Neural cell (in vitro differentiated cells): ENCODE measurements at regions not wholly inside any gene's neighbourhood (a gene's known extent, or its start where the extent isn't known, plus 50 kb on each side); places are given as distances from the start of the nearest gene placed in this dataset.
"Not testable (repeated sequence)": the region's sequence is repeated elsewhere in the genome, so short reads cannot be mapped to it uniquely, and the experiment has no call there.

Experiments
- CTCF ChIP-seq: fragments of 450-650 bp; IDR thresholded peaks from 2 replicates; pipeline ENCODE4 v1.5.1; 2014; ENCODE audit warnings: antibody characterized with exemption, mild to moderate bottlenecking, moderate library complexity; ENCODE audit not compliant: poor library complexity, severe bottlenecking
- EP300 ChIP-seq: fragments of 450-650 bp; conservative IDR thresholded peaks from 2 replicates; pipeline ENCODE4 v1.6.1; 2014; ENCODE audit warnings: antibody characterized with exemption, mild to moderate bottlenecking, moderate library complexity; ENCODE audit not compliant: poor library complexity, severe bottlenecking
- EZH2 ChIP-seq: fragments of 200-600, 300-800 bp; shearing (Covaris generic), sonication (generic); IDR thresholded peaks from 2 replicates; pipeline ENCODE4 v1.6.1; 2014; ENCODE audit warnings: antibody characterized with exemption, low read length, borderline replicate concordance, mild to moderate bottlenecking; ENCODE audit not compliant: insufficient read depth, poor library complexity, severe bottlenecking
- POLR2AphosphoS5 ChIP-seq: IDR thresholded peaks from 2 replicates; pipeline ENCODE4 v1.6.1; 2012
- SMC3 ChIP-seq: fragments of 450-650 bp; conservative IDR thresholded peaks from 2 replicates; pipeline ENCODE4 v1.6.1; 2014; ENCODE audit warnings: antibody characterized with exemption, mild to moderate bottlenecking, moderate library complexity; ENCODE audit not compliant: poor library complexity
- TAF1 ChIP-seq: IDR thresholded peaks from 2 replicates; pipeline ENCODE4 v1.6.1; 2012; ENCODE audit warnings: low read depth
- TF ChIP-seq, protein P1 (sequence below): IDR thresholded peaks from 2 replicates; pipeline ENCODE4 v1.6.1; 2012; ENCODE audit warnings: borderline replicate concordance

DNA sequence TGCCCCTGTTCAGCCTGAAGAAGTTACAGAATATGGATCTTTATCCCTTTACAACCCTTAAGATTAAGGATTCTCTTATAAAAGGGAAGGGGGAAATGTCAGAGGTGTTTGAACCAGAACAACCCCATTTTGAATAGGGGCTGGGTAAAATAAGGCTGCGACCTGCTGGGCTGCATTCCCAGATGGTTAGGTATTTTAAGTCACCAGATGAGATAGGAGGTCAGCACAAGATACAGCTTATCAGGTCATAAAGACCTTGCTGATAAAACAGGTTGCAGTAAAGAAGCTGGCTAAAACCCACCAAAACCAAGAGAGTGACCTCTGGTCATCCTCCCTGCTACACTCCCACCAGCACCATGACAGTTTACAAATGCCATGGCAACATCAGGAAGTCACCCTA is 110.8 kb downstream of the EIF4E start:
- not testable (repeated sequence) for TF ChIP-seq EZH2, CTCF, EP300, POLR2AphosphoS5, SMC3, TAF1
- TF ChIP-seq, protein P1, sequence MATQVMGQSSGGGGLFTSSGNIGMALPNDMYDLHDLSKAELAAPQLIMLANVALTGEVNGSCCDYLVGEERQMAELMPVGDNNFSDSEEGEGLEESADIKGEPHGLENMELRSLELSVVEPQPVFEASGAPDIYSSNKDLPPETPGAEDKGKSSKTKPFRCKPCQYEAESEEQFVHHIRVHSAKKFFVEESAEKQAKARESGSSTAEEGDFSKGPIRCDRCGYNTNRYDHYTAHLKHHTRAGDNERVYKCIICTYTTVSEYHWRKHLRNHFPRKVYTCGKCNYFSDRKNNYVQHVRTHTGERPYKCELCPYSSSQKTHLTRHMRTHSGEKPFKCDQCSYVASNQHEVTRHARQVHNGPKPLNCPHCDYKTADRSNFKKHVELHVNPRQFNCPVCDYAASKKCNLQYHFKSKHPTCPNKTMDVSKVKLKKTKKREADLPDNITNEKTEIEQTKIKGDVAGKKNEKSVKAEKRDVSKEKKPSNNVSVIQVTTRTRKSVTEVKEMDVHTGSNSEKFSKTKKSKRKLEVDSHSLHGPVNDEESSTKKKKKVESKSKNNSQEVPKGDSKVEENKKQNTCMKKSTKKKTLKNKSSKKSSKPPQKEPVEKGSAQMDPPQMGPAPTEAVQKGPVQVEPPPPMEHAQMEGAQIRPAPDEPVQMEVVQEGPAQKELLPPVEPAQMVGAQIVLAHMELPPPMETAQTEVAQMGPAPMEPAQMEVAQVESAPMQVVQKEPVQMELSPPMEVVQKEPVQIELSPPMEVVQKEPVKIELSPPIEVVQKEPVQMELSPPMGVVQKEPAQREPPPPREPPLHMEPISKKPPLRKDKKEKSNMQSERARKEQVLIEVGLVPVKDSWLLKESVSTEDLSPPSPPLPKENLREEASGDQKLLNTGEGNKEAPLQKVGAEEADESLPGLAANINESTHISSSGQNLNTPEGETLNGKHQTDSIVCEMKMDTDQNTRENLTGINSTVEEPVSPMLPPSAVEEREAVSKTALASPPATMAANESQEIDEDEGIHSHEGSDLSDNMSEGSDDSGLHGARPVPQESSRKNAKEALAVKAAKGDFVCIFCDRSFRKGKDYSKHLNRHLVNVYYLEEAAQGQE = not testable (repeated sequence)
